GM18519 (cell line): ENCODE measurements at regions not wholly inside any gene's neighbourhood (a gene's known extent, or its start where the extent isn't known, plus 50 kb on each side); places are given as distances from the start of the nearest gene placed in this dataset.
A peak's percentile ranks its signal among the peaks of the same experiment; 100 is the strongest.
"Not testable (repeated sequence)": the region's sequence is repeated elsewhere in the genome, so short reads cannot be mapped to it uniquely, and the experiment has no call there.

Experiments
- ATAC-seq: cut with Tn5 transposase; IDR thresholded peaks from one replicate; pipeline ENCODE4 v1.9.1; 2021; ENCODE audit warnings: mild to moderate bottlenecking, moderate library complexity; ENCODE audit not compliant: unreplicated experiment, low FRiP score

DNA sequence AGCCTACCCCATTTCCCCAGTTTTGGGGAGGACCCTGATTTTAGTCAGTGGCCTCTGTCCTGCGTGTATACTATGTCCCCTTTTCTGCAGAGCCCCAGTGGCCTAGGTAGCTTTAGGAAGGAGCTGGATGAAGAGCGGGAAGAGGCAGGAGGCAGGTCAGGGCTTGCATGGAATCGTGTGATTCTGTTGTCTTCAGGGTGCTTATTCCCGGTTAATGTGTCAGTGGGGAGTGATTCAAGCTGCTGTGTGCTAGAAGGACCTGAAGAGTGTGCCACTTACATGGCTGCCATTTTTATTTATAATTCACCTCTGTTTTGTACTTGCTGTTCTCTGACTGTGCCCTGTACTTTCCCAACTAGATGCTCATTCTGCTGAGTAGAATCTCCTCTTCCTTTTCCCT is 127.3 kb upstream of the AMOT start:
- no peak for ATAC-seq

- ATAC-seq, result no peak
Measured at GRCh38 chrX:112967341-112967740, 126.7 kb upstream of the AMOT start.

- ATAC-seq, result no peak
Measured at GRCh38 chrX:112961981-112962380, 121.3 kb upstream of the AMOT start.

GRCh38 chrX:112947981-112948615 is 107.5 kb upstream of the AMOT start:
- ATAC-seq, result no peak

GRCh38 chrX:112946227-112946626 is 105.6 kb upstream of the AMOT start:
- ATAC-seq, result no peak

DNA sequence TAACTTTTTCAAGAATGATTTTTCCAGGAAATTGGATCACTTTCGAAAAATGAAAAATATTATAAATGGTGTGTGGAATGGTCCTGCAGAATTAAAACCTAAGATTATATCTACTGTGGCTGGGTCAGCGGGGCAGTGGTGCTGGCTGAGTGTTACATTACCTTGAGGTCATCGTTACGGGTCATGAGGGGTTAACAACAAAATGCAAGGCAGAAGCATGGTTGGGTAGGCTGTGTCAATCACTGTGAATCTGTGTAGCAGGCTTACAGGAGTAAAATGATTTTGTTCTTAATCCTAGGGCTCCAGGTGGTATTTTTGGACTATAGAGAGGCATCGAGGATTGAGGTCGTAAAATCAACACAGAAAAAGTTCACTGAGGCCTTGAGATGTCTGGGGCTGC is 105.2 kb upstream of the AMOT start:
- ATAC-seq, result no peak

- ATAC-seq, result peak; percentile 80
Measured at GRCh38 chrX:112941209-112941837, 100.7 kb upstream of the AMOT start.

DNA sequence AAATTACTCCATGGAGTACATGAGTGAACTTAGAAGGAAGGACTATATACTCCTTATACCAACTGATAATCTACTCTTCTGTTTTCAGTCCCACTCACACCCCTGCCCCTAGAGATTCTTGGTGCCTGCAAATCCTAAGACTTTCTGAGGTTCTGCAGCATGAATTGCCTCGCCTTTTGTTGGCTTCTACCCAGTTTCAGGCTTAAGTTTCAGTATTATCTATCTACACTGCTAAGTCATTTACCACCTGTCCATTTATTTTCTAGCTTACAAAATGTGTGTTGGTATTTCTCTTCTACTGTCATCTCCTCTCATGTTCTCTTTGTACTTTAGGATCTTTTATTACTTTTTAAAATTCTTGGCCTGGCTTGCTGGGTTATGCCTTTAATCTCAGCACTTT is 94.4 kb upstream of the AMOT start:
- ATAC-seq, result peak; percentile 53

DNA sequence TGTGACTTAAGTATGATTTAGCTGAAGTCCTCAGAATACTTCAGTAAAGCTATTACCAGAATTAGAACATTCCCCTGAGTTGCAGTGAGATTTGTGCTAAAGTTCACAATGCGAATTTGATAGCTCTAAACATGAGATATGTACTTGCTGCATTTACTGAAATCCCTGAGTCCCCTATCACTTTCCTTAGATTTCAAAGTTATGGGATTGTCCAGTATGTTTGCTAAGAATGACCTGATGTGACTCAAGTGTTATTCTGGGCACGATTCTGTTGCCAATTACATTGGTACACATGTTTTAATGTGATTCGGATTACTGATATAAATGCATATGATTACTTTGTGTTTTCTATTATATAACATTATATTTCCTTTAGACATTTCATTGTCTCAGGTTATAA is 91.3 kb upstream of the AMOT start:
- no peak for ATAC-seq

- ATAC-seq, result no peak
Measured at GRCh38 chrX:112931478-112931877, 90.8 kb upstream of the AMOT start.

DNA sequence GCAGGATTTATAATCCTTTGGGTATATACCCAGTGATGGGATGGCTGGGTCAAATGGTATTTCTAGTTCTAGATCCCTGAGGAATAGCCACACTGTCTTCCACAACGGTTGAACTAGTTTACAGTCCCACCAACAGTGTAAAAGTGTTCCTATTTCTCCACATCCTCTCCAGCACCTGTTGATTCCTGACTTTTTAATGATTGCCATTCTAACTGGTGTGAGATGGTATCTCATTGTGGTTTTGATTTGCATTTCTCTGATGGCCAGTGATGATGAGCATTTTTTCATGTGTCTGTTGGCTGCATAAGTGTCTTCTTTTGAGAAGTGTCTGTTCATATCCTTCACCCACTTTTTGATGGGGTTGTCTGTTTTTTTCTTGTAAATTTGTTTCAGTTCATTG is 82.8 kb upstream of the AMOT start:
- not testable (repeated sequence) for ATAC-seq

GRCh38 chrX:112913807-112914206 is 73.2 kb upstream of the AMOT start:
- no peak for ATAC-seq

DNA sequence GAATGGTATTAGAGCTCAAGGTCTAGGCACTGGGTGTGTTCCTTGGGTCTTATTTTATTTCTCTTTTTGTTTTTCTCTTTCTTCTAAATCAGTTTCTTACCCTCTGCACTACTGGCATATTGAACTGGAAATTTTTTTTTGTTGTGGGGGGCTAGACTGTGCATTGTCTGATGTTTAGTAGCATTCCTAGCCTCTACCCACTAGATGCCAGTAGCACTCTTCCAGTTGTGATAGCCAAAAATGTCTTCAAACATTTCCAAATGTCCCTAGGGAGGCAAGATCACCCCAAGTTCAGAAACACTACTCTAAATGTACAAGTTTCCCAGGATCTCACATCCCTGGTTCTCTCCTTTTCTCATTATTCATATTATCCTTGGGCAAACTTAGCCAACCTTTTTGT is 69.8 kb upstream of the AMOT start:
- no peak for ATAC-seq

DNA sequence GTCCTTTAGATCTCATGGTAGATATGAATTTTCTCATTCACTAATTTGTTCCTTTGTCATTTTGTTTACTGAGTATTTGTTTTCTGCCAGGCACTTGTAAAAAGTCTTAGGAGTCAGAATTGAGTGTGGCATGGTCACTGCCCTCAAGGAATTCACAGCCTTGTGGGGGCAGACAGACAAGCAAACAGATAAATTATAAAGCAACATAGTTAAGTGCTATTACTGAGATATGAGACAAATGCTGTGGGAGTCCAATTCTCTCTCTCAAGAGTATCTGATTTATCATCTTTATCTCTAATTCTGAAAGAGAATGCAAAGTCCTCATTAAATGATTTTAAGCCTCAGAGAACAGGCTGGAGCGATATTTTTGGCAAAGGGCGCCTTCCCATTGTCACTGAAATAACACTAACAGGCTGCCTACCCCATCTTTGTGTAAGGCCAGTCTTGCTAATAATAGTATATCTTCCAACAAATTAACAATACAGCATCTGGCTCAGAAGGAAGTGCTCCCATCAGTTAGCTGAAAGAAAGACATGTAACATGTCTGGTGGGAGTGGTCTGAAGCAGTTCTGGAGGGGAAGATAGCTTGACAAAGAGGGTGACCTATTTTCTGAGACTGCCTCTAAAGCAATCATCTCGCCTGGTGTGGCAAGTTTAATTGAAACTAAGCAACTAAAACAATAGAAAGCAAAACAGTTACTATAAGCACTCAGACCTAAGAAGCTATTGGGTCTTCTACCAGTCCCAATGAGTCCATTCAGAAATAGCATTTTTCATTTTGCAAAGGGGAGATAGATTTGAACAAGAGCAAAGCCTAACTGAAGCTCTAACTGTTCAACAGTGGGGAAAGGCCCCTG is 61.5 kb upstream of the AMOT start:
- ATAC-seq, result no peak

GRCh38 chrX:112896051-112896450 is 55.4 kb upstream of the AMOT start:
- no peak for ATAC-seq
